SK-N-SH treated with all-trans-retinoic acid at 6 μM for 48 hours (cell line): ENCODE measurements at regions not wholly inside any gene's neighbourhood (a gene's known extent, or its start where the extent isn't known, plus 50 kb on each side); places are given as distances from the start of the nearest gene placed in this dataset.

ENCODE experiments used
- CSDC2 ChIP-seq: fragments of 250-450 bp; sonication (Bioruptor Pico); IDR thresholded peaks from 2 replicates; pipeline ENCODE4 v1.5.0; 2020; ENCODE audit warnings: mild to moderate bottlenecking, moderate library complexity
- PPARA ChIP-seq: fragments of 250-450 bp; sonication (Bioruptor Pico); IDR thresholded peaks from 2 replicates; pipeline ENCODE4 v1.5.0; 2020; ENCODE audit warnings: mild to moderate bottlenecking, borderline replicate concordance
- RARB ChIP-seq: fragments of 250-450 bp; sonication (Bioruptor Pico); IDR thresholded peaks from 2 replicates; pipeline ENCODE4 v1.8.0; 2021; ENCODE audit warnings: mild to moderate bottlenecking, moderate library complexity
- ZFP30 ChIP-seq: fragments of 450-650 bp; formaldehyde crosslinking; IDR thresholded peaks from 2 replicates; pipeline ENCODE4 v1.5.0; 2022; ENCODE audit warnings: mild to moderate bottlenecking, moderate library complexity
- ZNF565 ChIP-seq: fragments of 450-650 bp; formaldehyde crosslinking; conservative IDR thresholded peaks from 2 replicates; pipeline ENCODE4 v1.5.0; 2020; ENCODE audit warnings: low read depth, mild to moderate bottlenecking, moderate library complexity
- TF ChIP-seq, protein P1 (sequence below): fragments of 250-450 bp; sonication (Bioruptor Pico); IDR thresholded peaks from 2 replicates; pipeline ENCODE4 v1.8.0; 2020; ENCODE audit warnings: mild to moderate bottlenecking, moderate library complexity, borderline replicate concordance

- TF ChIP-seq, protein P1, sequence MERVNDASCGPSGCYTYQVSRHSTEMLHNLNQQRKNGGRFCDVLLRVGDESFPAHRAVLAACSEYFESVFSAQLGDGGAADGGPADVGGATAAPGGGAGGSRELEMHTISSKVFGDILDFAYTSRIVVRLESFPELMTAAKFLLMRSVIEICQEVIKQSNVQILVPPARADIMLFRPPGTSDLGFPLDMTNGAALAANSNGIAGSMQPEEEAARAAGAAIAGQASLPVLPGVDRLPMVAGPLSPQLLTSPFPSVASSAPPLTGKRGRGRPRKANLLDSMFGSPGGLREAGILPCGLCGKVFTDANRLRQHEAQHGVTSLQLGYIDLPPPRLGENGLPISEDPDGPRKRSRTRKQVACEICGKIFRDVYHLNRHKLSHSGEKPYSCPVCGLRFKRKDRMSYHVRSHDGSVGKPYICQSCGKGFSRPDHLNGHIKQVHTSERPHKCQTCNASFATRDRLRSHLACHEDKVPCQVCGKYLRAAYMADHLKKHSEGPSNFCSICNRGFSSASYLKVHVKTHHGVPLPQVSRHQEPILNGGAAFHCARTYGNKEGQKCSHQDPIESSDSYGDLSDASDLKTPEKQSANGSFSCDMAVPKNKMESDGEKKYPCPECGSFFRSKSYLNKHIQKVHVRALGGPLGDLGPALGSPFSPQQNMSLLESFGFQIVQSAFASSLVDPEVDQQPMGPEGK (CRISPR knock-in tag), result no peak
- TF ChIP-seq ZNF565 (CRISPR knock-in tag) (no peak), PPARA (CRISPR knock-in tag) (no peak), ZFP30 (no peak), CSDC2 (CRISPR knock-in tag) (no peak), RARB (no peak)
Observed at GRCh38 chr5:110109667-110110066, 419.9 kb downstream of the MAN2A1 start.
